Neuronal stem cell (in vitro differentiated cells): ENCODE measurements at regions not wholly inside any gene's neighbourhood (a gene's known extent, or its start where the extent isn't known, plus 50 kb on each side); places are given as distances from the start of the nearest gene placed in this dataset.

ENCODE experiments used
- DNase-seq: peaks from one replicate; pipeline ENCODE4 v3.0.0-alpha.2; 2013; ENCODE audit warnings: low spot score
- H2AFZ ChIP-seq: one replicate; pipeline ENCODE4 v1.6.1; 2013; ENCODE audit warnings: mild to moderate bottlenecking, low read length, inconsistent platforms
- H2AK5ac ChIP-seq: 2 replicates; pipeline ENCODE4 v1.6.1; 2013; ENCODE audit warnings: low read depth, mild to moderate bottlenecking, inconsistent platforms, low read length, moderate library complexity, mixed read lengths
- H2BK120ac ChIP-seq: 2 replicates; pipeline ENCODE4 v1.6.1; 2013; ENCODE audit warnings: low read depth, mild to moderate bottlenecking, inconsistent platforms, low read length, moderate library complexity, mixed read lengths
- H2BK12ac ChIP-seq: one replicate; pipeline ENCODE4 v1.6.1; 2013; ENCODE audit warnings: low read length, inconsistent platforms
- H2BK15ac ChIP-seq: 2 replicates; pipeline ENCODE4 v1.6.1; 2013; ENCODE audit warnings: mild to moderate bottlenecking, low read length, inconsistent platforms, mixed read lengths
- H2BK5ac ChIP-seq: one replicate; pipeline ENCODE4 v1.6.1; 2013; ENCODE audit warnings: inconsistent platforms, mild to moderate bottlenecking, low read length, moderate library complexity
- H3K14ac ChIP-seq: one replicate; pipeline ENCODE4 v1.6.1; 2013; ENCODE audit warnings: low read length, inconsistent platforms
- H3K18ac ChIP-seq: 2 replicates; pipeline ENCODE4 v1.6.1; 2013; ENCODE audit warnings: low read length, inconsistent platforms
- H3K23ac ChIP-seq: 2 replicates; pipeline ENCODE4 v1.6.1; 2013; ENCODE audit warnings: low read depth, mild to moderate bottlenecking, mixed read lengths, low read length, inconsistent platforms; ENCODE audit not compliant: poor library complexity
- H3K27ac ChIP-seq: replicated peaks from 3 replicates; pipeline ENCODE4 v1.5.1; 2013; ENCODE audit warnings: low read length, inconsistent platforms
- H3K27me3 ChIP-seq, 3 experiments: 2 replicates each; pipeline ENCODE4 v1.6.1; 2013; ENCODE audit warnings: low read length in 3 of 3, mild to moderate bottlenecking in 2 of 3, inconsistent platforms in 1 of 3, low read depth in 1 of 3, mixed read lengths in 1 of 3, moderate library complexity in 1 of 3; ENCODE audit not compliant: control insufficient read depth in 3 of 3, insufficient read depth in 3 of 3
- H3K36me3 ChIP-seq, 2 donors: replicated peaks in 1 of 2; 2 replicates each; pipeline ENCODE4 v1.6.1; 2013; ENCODE audit warnings: low read length in 2 of 2; ENCODE audit not compliant: control insufficient read depth in 2 of 2, insufficient read depth in 2 of 2
- H3K4ac ChIP-seq: 2 replicates; pipeline ENCODE4 v1.6.1; 2013; ENCODE audit warnings: inconsistent platforms, mild to moderate bottlenecking, low read length, moderate library complexity
- H3K4me1 ChIP-seq, 2 donors: 1 replicate in 1 of 2; 2 replicates in 1 of 2; pipeline ENCODE4 v1.6.1; 2013; ENCODE audit warnings: low read length in 2 of 2, low read depth in 1 of 2; ENCODE audit not compliant: control insufficient read depth in 2 of 2, insufficient read depth in 1 of 2
- H3K4me2 ChIP-seq: one replicate; pipeline ENCODE4 v1.6.1; 2013; ENCODE audit warnings: mild to moderate bottlenecking, low read length, inconsistent platforms; ENCODE audit not compliant: insufficient read depth, poor library complexity, severe bottlenecking
- H3K4me3 ChIP-seq, 2 donors: 2 replicates each; pipeline ENCODE4 v1.5.1; 2013; ENCODE audit warnings: low read length in 2 of 2, mild to moderate bottlenecking in 2 of 2, inconsistent platforms in 1 of 2, moderate library complexity in 1 of 2
- H3K79me1 ChIP-seq: one replicate; pipeline ENCODE4 v1.6.1; 2013; ENCODE audit warnings: low read depth, mild to moderate bottlenecking, inconsistent platforms, low read length, moderate library complexity
- H3K9ac ChIP-seq: one replicate; pipeline ENCODE4 v1.6.1; 2013; ENCODE audit warnings: mild to moderate bottlenecking, low read depth, low read length, inconsistent platforms; ENCODE audit not compliant: poor library complexity
- H3K9me3 ChIP-seq, 2 donors: replicated peaks in 1 of 2; 2 replicates each; pipeline versions ENCODE3 to v1.6.1; 2013; ENCODE audit warnings: low read length in 2 of 2, mild to moderate bottlenecking in 2 of 2, inconsistent platforms in 1 of 2, low read depth in 1 of 2, mixed read lengths in 1 of 2, moderate library complexity in 1 of 2; ENCODE audit not compliant: control insufficient read depth in 2 of 2, insufficient read depth in 1 of 2
- H4K8ac ChIP-seq: one replicate; pipeline ENCODE4 v1.6.1; 2013; ENCODE audit warnings: low read depth, mild to moderate bottlenecking, inconsistent platforms, low read length, moderate library complexity
- H4K91ac ChIP-seq: one replicate; pipeline ENCODE4 v1.6.1; 2013; ENCODE audit warnings: low read length, low read depth, mild to moderate bottlenecking, inconsistent platforms; ENCODE audit not compliant: poor library complexity
- WGBS, 2 donors: extraction: QIAGEN DNeasy Blood & Tissue Kit; methylation state at CpG; one replicate each; pipeline ENCODE4 v1.1.7; 2013; ENCODE audit warnings: missing lambda C conversion rate in 2 of 2, mixed read lengths in 1 of 2; ENCODE audit not compliant: insufficient read length in 2 of 2, insufficient replicate concordance in 1 of 2; ENCODE audit errors: extremely low coverage in 2 of 2; 5-methylcytosine and 5-hydroxymethylcytosine counted together

GRCh38 chr12:63206494-63206893 is 55.5 kb upstream of the AVPR1A start:
- no peaks in the 10 kb centered on the region for H3K79me1 ChIP-seq
- H2BK12ac ChIP-seq = no peak overlapping the region
- no peak overlapping the region for H3K18ac ChIP-seq
- H2BK120ac ChIP-seq = no peak overlapping the region
- H3K23ac ChIP-seq = no peak overlapping the region
- no peaks in the 10 kb centered on the region for H3K36me3 ChIP-seq
- H2BK15ac ChIP-seq = no peak overlapping the region
- H3K4ac ChIP-seq = no peak overlapping the region
- H3K27ac ChIP-seq = no peak overlapping the region
- no peak overlapping the region for H2AK5ac ChIP-seq
- H2AFZ ChIP-seq = no peak overlapping the region
- no peak overlapping the region for H3K4me3 ChIP-seq
- H3K9ac ChIP-seq = no peak overlapping the region
- no peaks in the 10 kb centered on the region for H3K27me3 ChIP-seq
- no peak overlapping the region for H4K8ac ChIP-seq
- H3K4me2 ChIP-seq = no peak overlapping the region
- no peak overlapping the region for H4K91ac ChIP-seq
- H2BK5ac ChIP-seq = no peak overlapping the region
- no peaks in the 10 kb centered on the region for H3K4me1 ChIP-seq
- H3K14ac ChIP-seq = no peak overlapping the region
- DNase-seq = no peak
- H3K9me3 ChIP-seq = no peaks in the 10 kb centered on the region
- no CpG with 5 or more reads among the region's 1 CpG for WGBS, 2 donors
